OCI-LY7 (cell line): ENCODE measurements at regions not wholly inside any gene's neighbourhood (a gene's known extent, or its start where the extent isn't known, plus 50 kb on each side); places are given as distances from the start of the nearest gene placed in this dataset.

ENCODE experiments used
- BruUV-seq: library from RNA; stranded (reverse); fragments of 400-500 nt; replicated peaks from 2 replicates; lab custom pipeline; 2021; lab: Mats Ljungman, UMichigan
- CTCF ChIA-PET: fragments of 300-600 bp; sonication (Branson Sonifier 250); formaldehyde crosslinking; loops from one replicate; lab custom pipeline; 2022; ENCODE audit warnings: antibody characterized with exemption; ENCODE audit not compliant: unreplicated experiment; lab: Charles Lee
- POLR2A ChIA-PET: fragments of 300-600 bp; sonication (Branson Sonifier 250); formaldehyde crosslinking; loops from one replicate; lab custom pipeline; 2022; ENCODE audit warnings: antibody characterized with exemption; lab: Charles Lee
- DNase-seq: peaks from one replicate; pipeline ENCODE4 v3.0.0-alpha.2; 2015; ENCODE audit warnings: low spot score
- H2AFZ ChIP-seq: fragments of 200-600 bp; sonication (generic), shearing (Covaris generic); 2 replicates; pipeline ENCODE4 v1.6.1; 2014; ENCODE audit warnings: mild to moderate bottlenecking, antibody characterized with exemption, low read length, moderate library complexity
- H3K27ac ChIP-seq: fragments of 200-600 bp; sonication (generic); 2 replicates; pipeline ENCODE4 v1.5.1; 2014; ENCODE audit warnings: mixed run types, low read depth, mild to moderate bottlenecking, moderate library complexity, low read length, inconsistent platforms; ENCODE audit not compliant: poor library complexity, severe bottlenecking
- H3K36me3 ChIP-seq: fragments of 200-600 bp; sonication (generic); 2 replicates; pipeline ENCODE4 v1.6.1; 2014; ENCODE audit warnings: mild to moderate bottlenecking, antibody characterized with exemption, low read length, moderate library complexity, mixed read lengths; ENCODE audit not compliant: insufficient read depth
- H3K4me1 ChIP-seq: fragments of 200-600 bp; sonication (generic); 2 replicates; pipeline ENCODE4 v1.5.1; 2014; ENCODE audit warnings: mild to moderate bottlenecking, low read length; ENCODE audit not compliant: insufficient read depth, poor library complexity, severe bottlenecking
- H3K4me2 ChIP-seq: fragments of 200-600 bp; sonication (generic); 2 replicates; pipeline ENCODE4 v1.6.1; 2014; ENCODE audit warnings: mild to moderate bottlenecking, low read length
- H3K4me3 ChIP-seq: fragments of 200-600 bp; sonication (generic); 2 replicates; pipeline ENCODE4 v1.5.1; 2014; ENCODE audit warnings: mild to moderate bottlenecking, low read depth, low read length; ENCODE audit not compliant: poor library complexity, severe bottlenecking
- H3K79me2 ChIP-seq: fragments of 200-600 bp; sonication (generic); 2 replicates; pipeline ENCODE4 v1.6.1; 2016; ENCODE audit warnings: low read depth, mild to moderate bottlenecking, low read length, moderate library complexity, mixed read lengths; ENCODE audit not compliant: insufficient read depth
- H3K9me2 ChIP-seq: fragments of 200-600 bp; sonication (generic); 2 replicates; pipeline ENCODE4 v1.6.1; 2016; ENCODE audit warnings: mild to moderate bottlenecking, low read length, mixed read lengths; ENCODE audit not compliant: insufficient read depth
- H3K9me3 ChIP-seq: fragments of 200-600 bp; sonication (generic); 2 replicates; pipeline ENCODE4 v1.6.1; 2014; ENCODE audit warnings: mild to moderate bottlenecking, mixed run types, low read length, mixed read lengths
- H4K20me1 ChIP-seq: fragments of 200-600 bp; sonication (generic); 2 replicates; pipeline ENCODE4 v1.6.1; 2014; ENCODE audit warnings: mild to moderate bottlenecking, antibody characterized with exemption, low read length, moderate library complexity, mixed read lengths; ENCODE audit not compliant: insufficient read depth
- EZH2phosphoT487 ChIP-seq: fragments of 200-600 bp; sonication (generic); IDR thresholded peaks from 2 replicates; pipeline ENCODE4 v1.6.1; 2018; ENCODE audit warnings: low read depth, borderline replicate concordance, mild to moderate bottlenecking, mixed run types, antibody characterized with exemption, low read length, moderate library complexity, mixed read lengths
- intact Hi-C: fragments of 100-400 bp; cut with micrococcal nuclease; formaldehyde crosslinking; loops from one replicate; pipeline ENCODE4 v1.10.0; 2022; ENCODE audit not compliant: unreplicated experiment
- TF ChIP-seq, protein P1 (sequence below): fragments of 200-600 bp; sonication (generic); conservative IDR thresholded peaks from 2 replicates; pipeline ENCODE4 v1.5.1; 2014; ENCODE audit warnings: mild to moderate bottlenecking, antibody characterized with exemption, low read length, moderate library complexity, mixed read lengths

GRCh38 chr1:58256041-58256440 is 290.5 kb downstream of the OMA1 start:
- TF ChIP-seq, protein P1, sequence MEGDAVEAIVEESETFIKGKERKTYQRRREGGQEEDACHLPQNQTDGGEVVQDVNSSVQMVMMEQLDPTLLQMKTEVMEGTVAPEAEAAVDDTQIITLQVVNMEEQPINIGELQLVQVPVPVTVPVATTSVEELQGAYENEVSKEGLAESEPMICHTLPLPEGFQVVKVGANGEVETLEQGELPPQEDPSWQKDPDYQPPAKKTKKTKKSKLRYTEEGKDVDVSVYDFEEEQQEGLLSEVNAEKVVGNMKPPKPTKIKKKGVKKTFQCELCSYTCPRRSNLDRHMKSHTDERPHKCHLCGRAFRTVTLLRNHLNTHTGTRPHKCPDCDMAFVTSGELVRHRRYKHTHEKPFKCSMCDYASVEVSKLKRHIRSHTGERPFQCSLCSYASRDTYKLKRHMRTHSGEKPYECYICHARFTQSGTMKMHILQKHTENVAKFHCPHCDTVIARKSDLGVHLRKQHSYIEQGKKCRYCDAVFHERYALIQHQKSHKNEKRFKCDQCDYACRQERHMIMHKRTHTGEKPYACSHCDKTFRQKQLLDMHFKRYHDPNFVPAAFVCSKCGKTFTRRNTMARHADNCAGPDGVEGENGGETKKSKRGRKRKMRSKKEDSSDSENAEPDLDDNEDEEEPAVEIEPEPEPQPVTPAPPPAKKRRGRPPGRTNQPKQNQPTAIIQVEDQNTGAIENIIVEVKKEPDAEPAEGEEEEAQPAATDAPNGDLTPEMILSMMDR, result no peak
- TF ChIP-seq EZH2phosphoT487, result no peak
- H3K36me3 ChIP-seq, result no peaks in the 10 kb centered on the region
- ChIA-PET POLR2A (no interaction called here), CTCF (no interaction called here)
- H4K20me1 ChIP-seq, result no peaks in the 10 kb centered on the region
- H3K27ac ChIP-seq, result no peak overlapping the region
- no peaks in the 10 kb centered on the region for H3K9me3 ChIP-seq
- no peak overlapping the region for H3K4me2 ChIP-seq
- H3K9me2 ChIP-seq, result no peaks in the 10 kb centered on the region
- H3K79me2 ChIP-seq, result no peaks in the 10 kb centered on the region
- intact Hi-C loops, result no loop called here
- H3K4me3 ChIP-seq, result no peak overlapping the region
- no peak overlapping the region for H2AFZ ChIP-seq
- BruUV-seq, result no TSS peak
- DNase-seq, result no peak
- H3K4me1 ChIP-seq, result no peaks in the 10 kb centered on the region

DNA sequence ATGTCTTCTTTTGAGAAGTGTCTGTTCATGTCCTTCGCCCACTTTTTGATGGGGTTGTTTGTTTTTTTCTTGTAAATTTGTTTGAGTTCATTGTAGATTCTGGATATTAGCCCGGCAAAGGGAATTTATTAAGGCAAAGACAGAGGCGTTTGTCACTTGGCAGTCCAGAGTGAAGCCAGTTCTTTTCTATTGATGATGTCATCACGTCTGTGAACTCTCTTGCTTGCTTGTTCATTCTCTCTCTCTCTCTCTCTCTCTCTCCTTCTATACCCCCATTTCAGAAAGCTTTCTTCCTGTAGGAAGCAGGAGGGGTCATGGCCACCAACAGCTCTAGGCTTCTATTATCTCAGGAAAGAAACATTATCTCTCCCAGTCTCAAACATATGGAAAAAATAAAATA is 291.3 kb downstream of the OMA1 start:
- TF ChIP-seq, protein P1, result no peak
- TF ChIP-seq EZH2phosphoT487, result no peak
- Histone ChIP-seq H2AFZ (no peak overlapping the region), H3K9me2 (no peaks in the 10 kb centered on the region), H3K27ac (no peak overlapping the region), H3K9me3 (no peaks in the 10 kb centered on the region), H3K79me2 (no peaks in the 10 kb centered on the region), H3K4me2 (no peak overlapping the region), H3K4me3 (no peak overlapping the region), H3K4me1 (no peaks in the 10 kb centered on the region), H4K20me1 (no peaks in the 10 kb centered on the region), H3K36me3 (no peaks in the 10 kb centered on the region)
- intact Hi-C loops, result no loop called here
- POLR2A ChIA-PET, result no interaction called here
- CTCF ChIA-PET, result no interaction called here
- no peak for DNase-seq
- BruUV-seq, result no TSS peak

DNA sequence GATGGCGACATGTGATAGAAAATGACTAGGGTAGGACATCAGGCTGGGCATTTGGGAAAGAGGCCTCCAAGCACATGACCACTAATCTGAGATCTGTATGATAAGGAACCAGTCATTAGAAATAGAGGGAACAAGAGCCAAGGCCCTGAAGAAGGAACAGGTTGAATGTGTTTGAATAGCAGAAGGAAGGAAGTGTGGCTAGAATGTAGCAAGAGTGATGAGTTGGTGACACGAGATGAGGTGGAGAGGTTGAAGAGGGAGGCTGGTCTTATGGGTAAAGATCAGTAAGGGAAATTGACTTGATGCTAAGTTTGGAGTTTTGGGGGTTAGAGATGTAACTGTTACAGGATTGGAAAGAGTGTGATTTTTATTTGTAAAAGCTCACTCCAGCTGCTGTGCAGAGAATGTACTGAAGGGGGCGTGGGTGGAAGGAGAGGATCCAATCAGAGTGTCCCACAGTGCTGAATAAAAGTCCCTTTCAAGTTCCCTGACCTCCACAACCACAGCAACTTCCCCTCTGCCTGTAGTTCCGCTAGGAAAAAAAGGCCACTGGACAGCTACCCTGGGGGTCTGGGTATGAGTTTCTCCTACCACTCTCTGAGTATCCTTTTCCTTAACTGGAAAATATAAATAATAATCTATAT is 295.0 kb downstream of the OMA1 start:
- H3K36me3 ChIP-seq, result no peaks in the 10 kb centered on the region
- CTCF ChIA-PET, result no interaction called here
- no peak for TF ChIP-seq EZH2phosphoT487
- TF ChIP-seq, protein P1, result peak; percentile 50
- H2AFZ ChIP-seq, result no peak overlapping the region
- H3K4me1 ChIP-seq, result no peaks in the 10 kb centered on the region
- POLR2A ChIA-PET, result no interaction called here
- H3K4me3 ChIP-seq, result no peak overlapping the region
- no peak overlapping the region for H3K4me2 ChIP-seq
- no peaks in the 10 kb centered on the region for H3K79me2 ChIP-seq
- no peak overlapping the region for H3K27ac ChIP-seq
- intact Hi-C loops, result no loop called here
- BruUV-seq, result no TSS peak
- DNase-seq, result peak; percentile 1
- H3K9me2 ChIP-seq, result no peaks in the 10 kb centered on the region
- no peaks in the 10 kb centered on the region for H3K9me3 ChIP-seq
- H4K20me1 ChIP-seq, result no peaks in the 10 kb centered on the region
